Immature natural killer cell (primary cell): ENCODE measurements at regions not wholly inside any gene's neighbourhood (a gene's known extent, or its start where the extent isn't known, plus 50 kb on each side); places are given as distances from the start of the nearest gene placed in this dataset.

Experiments used
- DNase-seq, 3 donors: peaks; one replicate each; pipeline ENCODE4 v3.0.0; 2022; ENCODE audit warnings: mixed read lengths in 1 of 3
- H3K27ac Mint-ChIP-seq, 6 donors: one replicate each; pipeline ENCODE4 v1.8.0; 2020; ENCODE audit warnings: mixed read lengths in 6 of 6, mild to moderate bottlenecking in 5 of 6, inconsistent platforms in 4 of 6, moderate library complexity in 3 of 6
- H3K27me3 Mint-ChIP-seq, 3 donors: one replicate each; pipeline ENCODE4 v1.8.0; 2020 to 2021; ENCODE audit warnings: low read depth in 3 of 3, mild to moderate bottlenecking in 3 of 3, mixed read lengths in 3 of 3, moderate library complexity in 3 of 3, inconsistent platforms in 1 of 3
- H3K36me3 Mint-ChIP-seq, 3 donors: one replicate each; pipeline ENCODE4 v1.8.0; 2020; ENCODE audit warnings: mixed read lengths in 3 of 3, inconsistent platforms in 2 of 3, mild to moderate bottlenecking in 2 of 3
- H3K4me1 Mint-ChIP-seq, 2 donors: one replicate each; pipeline ENCODE4 v1.8.0; 2020; ENCODE audit warnings: inconsistent platforms in 2 of 2, mild to moderate bottlenecking in 2 of 2, mixed read lengths in 2 of 2, moderate library complexity in 1 of 2
- H3K4me3 Mint-ChIP-seq, 5 donors: one replicate each; pipeline ENCODE4 v1.8.0; 2020; ENCODE audit warnings: mild to moderate bottlenecking in 5 of 5, mixed read lengths in 5 of 5, inconsistent platforms in 3 of 5, moderate library complexity in 3 of 5
- H3K9me3 Mint-ChIP-seq, 6 donors: one replicate each; pipeline ENCODE4 v1.8.0; 2020; ENCODE audit warnings: mild to moderate bottlenecking in 6 of 6, mixed read lengths in 6 of 6, inconsistent platforms in 4 of 6, moderate library complexity in 3 of 6

DNA sequence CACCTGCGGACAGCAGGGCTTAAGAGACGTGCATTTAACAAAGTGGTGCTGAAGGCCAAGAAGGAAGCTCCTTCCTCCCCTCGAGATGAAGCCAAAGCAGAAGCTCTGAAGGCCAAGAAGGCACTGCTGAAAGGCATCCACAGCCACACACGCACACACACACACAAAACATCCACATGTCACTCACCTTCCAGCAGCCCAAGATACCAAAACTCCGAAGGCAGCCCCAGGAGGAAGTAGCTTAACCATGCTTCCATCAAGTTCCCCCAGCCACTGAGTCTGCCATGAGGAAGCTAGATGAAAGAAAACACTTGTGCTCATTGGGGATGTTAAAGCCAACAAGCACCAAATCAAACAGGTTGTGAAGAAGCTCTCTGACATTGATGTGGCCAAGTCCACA, 175.7 kb upstream of the POU3F3 start:
- H3K27ac Mint-ChIP-seq: no peak overlapping the region
- H3K4me1 Mint-ChIP-seq: no peaks in the 10 kb centered on the region
- no peaks in the 10 kb centered on the region for H3K36me3 Mint-ChIP-seq
- no peak overlapping the region for H3K4me3 Mint-ChIP-seq
- DNase-seq: no peak
- peaks cover 0 to 2% (median 0%) of the 10 kb centered on the region in 3 donors for H3K27me3 Mint-ChIP-seq
- H3K9me3 Mint-ChIP-seq: peaks cover 0 to 4% (median 0%) of the 10 kb centered on the region in 6 donors

DNA sequence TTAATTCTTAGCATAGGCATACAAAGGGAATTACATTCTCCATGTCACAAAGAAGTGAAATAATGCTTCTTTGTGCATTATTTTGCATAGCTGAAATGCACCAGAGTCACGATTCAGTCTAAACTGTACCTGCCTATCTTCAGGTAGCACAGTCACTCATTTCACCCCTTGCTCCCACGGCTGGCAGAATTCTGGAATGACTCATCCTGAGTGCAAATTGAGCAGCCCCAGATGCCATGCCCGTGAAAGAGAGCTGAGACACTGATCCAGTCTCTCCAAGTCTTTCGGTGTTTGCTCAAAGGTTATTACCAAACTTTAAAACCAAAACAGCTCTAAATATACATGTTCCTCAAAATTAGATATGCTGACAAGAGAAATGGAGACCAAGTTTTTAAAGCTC, 168.3 kb upstream of the POU3F3 start:
- Mint-ChIP-seq H3K36me3 (no peaks in the 10 kb centered on the region), H3K4me1 (no peaks in the 10 kb centered on the region), H3K27me3 (peaks cover 0 to 2% (median 2%) of the 10 kb centered on the region in 3 donors), H3K9me3 (peaks cover 0 to 2% (median 0%) of the 10 kb centered on the region in 6 donors), H3K4me3 (no peak overlapping the region), H3K27ac (no peak overlapping the region)
- no peak for DNase-seq

DNA sequence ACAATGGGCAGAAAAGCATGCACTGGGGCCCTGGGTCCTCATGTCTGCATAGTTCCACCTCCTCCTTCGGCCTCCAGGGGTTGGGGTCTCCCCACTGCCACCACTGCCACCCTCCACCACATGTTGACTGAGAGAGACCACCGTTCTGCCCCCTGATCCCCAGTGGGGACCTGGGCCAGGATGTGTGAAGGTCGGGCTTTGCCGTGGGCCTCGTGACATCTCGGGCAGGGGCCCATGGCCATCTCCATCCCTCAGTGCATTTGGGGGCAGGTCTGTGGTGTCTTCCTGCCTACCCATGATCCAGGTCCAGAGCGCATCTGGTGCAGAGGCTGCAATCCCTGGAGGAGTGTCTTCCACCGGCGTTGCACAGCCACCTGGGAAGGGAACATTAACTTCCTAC, 166.8 kb upstream of the POU3F3 start:
- no peak overlapping the region for H3K27ac Mint-ChIP-seq
- no peaks in the 10 kb centered on the region for H3K4me1 Mint-ChIP-seq
- H3K27me3 Mint-ChIP-seq: peaks cover 2 to 3% (median 2%) of the 10 kb centered on the region in 3 donors
- peaks cover 0 to 2% (median 0%) of the 10 kb centered on the region in 6 donors for H3K9me3 Mint-ChIP-seq
- no peak for DNase-seq
- H3K36me3 Mint-ChIP-seq: no peaks in the 10 kb centered on the region
- H3K4me3 Mint-ChIP-seq: no peak overlapping the region

DNA sequence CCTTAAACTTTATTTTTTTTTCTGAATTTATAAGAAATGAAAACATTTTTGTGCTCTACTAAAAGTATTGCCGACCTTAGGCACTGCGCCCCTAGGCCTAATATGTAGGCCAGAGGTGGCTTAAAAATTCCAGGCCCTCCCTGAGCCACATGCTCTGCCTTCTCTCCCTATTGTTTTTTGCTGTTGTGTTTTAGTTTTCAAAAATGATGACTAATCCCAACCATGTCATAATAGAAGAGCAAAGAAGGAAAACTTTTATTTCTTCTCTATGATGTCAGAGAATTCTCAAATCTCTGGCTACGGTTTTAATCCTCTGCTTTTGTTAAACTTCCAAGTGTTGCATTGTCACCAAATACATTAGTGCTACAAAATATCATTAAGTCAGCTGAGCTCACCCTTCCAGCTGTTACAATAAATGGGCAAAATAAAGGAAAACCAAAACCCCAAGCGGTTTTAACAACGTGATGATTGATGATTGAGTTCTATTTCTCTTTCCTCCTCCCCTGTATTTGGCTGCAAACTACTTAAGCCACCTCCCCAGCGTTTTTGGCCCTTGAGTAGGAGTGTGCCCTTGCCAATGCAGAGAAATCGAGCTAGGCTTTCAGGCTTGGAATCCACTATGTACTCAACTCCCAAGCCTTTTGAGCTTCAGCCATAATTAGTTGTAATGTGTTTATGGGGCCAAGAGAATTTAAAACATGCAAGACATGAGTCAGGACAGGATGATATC, 163.5 kb upstream of the POU3F3 start:
- Mint-ChIP-seq H3K27me3 (peaks cover 0 to 5% (median 2%) of the 10 kb centered on the region in 3 donors), H3K4me1 (no peaks in the 10 kb centered on the region), H3K36me3 (no peaks in the 10 kb centered on the region), H3K27ac (no peak overlapping the region), H3K9me3 (peaks cover 0 to 2% (median 0%) of the 10 kb centered on the region in 6 donors), H3K4me3 (no peak overlapping the region)
- DNase-seq: no peak

DNA sequence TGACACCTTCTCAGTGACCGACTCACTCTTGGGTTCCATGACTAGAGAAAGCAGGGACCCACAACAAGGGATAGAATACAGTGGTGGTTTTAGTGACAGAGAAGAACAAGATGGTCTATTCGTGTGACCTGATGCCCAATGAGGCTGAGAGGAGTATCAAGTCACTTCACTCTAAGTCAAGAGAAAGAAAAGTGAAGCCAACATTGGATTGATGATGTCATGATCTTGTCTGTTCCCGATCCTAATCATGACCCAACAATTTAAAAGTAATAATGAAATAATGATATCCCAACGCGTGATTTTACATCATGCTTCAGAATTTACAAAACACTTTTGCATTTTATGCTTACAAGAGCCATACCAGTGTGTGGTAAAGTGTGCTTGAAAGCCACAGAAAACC, 155.6 kb upstream of the POU3F3 start:
- Mint-ChIP-seq H3K4me3 (no peak overlapping the region), H3K27me3 (peaks cover 2 to 8% (median 4%) of the 10 kb centered on the region in 3 donors), H3K27ac (no peak overlapping the region), H3K9me3 (peaks cover 0 to 3% (median 0%) of the 10 kb centered on the region in 6 donors), H3K4me1 (no peaks in the 10 kb centered on the region), H3K36me3 (peaks cover 0 to 7% (median 0%) of the 10 kb centered on the region in 3 donors)
- DNase-seq: no peak

DNA sequence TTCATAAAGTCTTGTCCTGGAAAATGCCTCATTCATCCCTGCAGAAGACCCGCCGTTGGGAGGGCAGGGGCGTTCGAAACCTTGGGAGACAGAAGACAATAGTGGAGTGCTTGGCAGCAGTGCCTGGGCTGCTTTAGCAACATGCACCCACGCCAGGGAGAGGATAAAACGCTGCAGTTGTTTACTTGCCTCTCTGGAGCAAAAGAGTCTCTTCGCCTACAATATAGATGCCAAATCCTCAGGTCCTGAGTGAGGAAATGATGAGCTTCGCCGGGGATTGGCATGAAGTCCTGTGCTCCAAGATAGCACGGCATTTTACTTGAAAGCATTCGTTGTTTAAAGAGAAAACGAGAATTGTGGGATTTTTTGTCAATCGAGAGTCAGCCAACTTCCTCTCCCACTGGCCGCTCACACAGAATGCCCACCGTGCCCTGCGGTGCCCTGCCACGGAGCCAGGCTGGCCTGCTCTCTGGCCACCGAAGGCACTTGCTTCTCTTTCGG, 152.5 kb upstream of the POU3F3 start:
- no peaks in the 10 kb centered on the region for H3K36me3 Mint-ChIP-seq
- H3K9me3 Mint-ChIP-seq: peaks cover 0 to 3% (median 0%) of the 10 kb centered on the region in 6 donors
- H3K27ac Mint-ChIP-seq: no peak overlapping the region
- no peak for DNase-seq
- H3K4me1 Mint-ChIP-seq: no peaks in the 10 kb centered on the region
- peaks cover 0 to 6% (median 5%) of the 10 kb centered on the region in 3 donors for H3K27me3 Mint-ChIP-seq
- no peak overlapping the region for H3K4me3 Mint-ChIP-seq

DNA sequence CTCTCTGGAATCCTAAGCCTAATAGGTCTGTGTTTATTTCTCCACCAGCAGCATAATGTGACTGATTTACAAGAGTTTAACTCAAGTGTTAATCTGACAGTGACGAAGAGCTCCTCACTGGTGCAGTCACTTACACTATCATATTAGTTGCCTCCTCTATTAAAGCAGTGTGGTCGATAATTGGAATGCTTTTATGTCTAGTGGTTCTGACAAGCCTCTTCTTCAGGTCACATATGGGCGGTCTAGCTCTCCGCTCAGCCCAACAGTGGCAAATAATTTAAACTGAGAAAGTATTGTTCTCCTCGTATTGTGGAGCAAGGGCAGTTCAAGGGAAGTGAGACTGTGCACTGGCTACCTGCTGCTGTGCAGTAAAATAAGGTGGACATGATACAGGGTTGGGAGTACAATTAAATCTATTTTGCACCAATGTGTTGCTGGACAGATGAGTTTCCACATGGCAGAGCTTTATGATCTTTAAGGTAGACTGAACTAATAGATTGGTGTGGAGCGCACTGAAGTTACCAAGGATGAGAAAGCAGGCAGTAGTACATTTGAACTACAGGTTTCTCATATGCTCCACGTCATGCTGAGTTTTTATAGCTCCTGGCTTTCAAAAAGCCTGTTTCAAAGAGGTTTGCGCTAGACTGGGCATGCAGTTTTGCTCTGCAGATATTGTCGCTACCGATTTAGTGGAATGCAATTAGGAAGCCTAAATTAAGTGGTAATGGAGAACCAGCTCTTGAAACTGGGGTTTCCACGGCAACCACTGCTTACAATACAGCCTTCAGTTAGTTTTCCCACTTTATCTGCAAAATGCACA, 151.7 kb upstream of the POU3F3 start:
- H3K27ac Mint-ChIP-seq: no peak overlapping the region
- no peak overlapping the region for H3K4me3 Mint-ChIP-seq
- no peaks in the 10 kb centered on the region for H3K4me1 Mint-ChIP-seq
- H3K27me3 Mint-ChIP-seq: peaks cover 0 to 6% (median 5%) of the 10 kb centered on the region in 3 donors
- peaks cover 0 to 2% (median 0%) of the 10 kb centered on the region in 6 donors for H3K9me3 Mint-ChIP-seq
- DNase-seq: no peak
- no peaks in the 10 kb centered on the region for H3K36me3 Mint-ChIP-seq

DNA sequence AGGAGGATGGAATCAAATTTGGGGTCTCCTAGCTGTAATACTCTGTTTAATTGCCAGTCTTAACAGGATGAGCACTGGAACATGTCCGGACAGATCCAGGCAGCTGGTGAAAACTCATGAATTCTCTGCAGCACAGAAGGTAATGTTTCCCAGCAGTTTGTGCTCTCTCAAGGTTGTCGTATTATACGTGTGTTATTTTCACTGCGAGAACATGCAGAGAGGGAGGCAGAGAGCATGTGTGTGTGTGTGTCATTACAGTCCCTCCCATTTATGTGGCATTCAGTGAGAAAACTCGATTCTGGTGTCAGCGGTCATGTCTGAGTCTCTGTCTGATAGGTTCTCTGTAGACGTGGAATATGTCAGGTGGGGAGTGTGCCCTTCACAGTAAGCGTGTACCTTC, 150.2 kb upstream of the POU3F3 start:
- Mint-ChIP-seq H3K27ac (no peak overlapping the region), H3K4me3 (no peak overlapping the region), H3K9me3 (no peaks in the 10 kb centered on the region), H3K4me1 (no peaks in the 10 kb centered on the region), H3K27me3 (peaks cover 0 to 5% (median 3%) of the 10 kb centered on the region in 3 donors), H3K36me3 (no peaks in the 10 kb centered on the region)
- no peak for DNase-seq

DNA sequence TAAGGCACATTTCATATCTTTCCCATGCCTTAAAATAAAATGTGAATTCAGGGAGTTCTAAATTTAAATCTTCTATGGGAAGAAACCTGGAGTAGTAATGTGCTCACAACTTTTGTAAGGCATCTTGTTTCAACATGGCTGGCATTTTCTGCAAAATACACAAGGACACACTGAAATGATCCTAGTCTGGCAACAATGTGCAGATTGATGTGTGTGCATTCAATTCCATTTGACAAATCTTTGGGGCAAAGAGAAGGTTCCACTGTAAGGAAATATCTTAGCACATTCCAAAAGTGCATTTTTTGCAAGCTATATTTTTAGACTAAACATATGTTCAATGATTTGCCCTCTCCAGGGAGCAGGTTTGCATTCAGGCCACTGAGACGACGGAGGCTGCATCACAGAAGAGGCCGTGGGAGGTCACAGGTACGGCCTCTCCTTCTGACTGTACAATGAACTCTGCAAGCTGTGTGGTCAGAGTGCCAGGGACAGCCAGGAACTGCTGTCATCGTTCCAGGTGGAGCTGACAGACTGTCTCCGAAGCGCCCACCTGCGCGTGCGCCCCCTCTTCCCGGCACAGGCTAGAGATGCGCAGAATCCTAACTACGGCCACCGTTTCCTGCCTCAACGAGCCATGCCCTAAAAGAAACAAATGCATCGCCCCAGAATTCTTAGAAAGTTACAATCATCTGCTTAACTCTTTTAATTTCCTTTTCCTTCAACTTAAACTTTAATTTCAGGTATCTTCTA, 149.2 kb upstream of the POU3F3 start:
- Mint-ChIP-seq H3K4me3 (no peak overlapping the region), H3K27me3 (peaks cover 0 to 3% (median 1%) of the 10 kb centered on the region in 3 donors), H3K9me3 (no peaks in the 10 kb centered on the region), H3K36me3 (no peaks in the 10 kb centered on the region), H3K27ac (no peak overlapping the region), H3K4me1 (no peaks in the 10 kb centered on the region)
- DNase-seq: no peak

DNA sequence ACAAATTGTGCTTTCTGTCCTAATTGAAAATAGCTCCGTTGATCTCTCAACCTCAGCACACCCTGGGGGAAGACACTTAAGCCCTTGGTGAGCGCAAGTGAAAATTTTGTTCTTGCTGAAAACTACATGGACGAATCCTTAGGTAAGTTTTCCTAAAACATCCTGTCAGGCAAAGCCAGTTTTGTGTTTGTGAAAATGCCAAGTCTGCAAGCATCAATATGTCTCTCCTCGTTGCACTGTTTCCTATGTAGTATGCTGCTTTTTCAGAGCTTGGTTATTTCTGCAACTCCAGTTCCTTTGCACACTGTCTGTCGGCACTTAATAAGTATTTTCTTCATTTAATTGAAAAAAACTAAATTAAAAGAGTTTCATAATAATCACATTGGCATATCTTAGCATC, 146.9 kb upstream of the POU3F3 start:
- Mint-ChIP-seq H3K9me3 (no peaks in the 10 kb centered on the region), H3K4me1 (no peaks in the 10 kb centered on the region), H3K4me3 (no peak overlapping the region), H3K27me3 (peaks cover 1 to 3% (median 2%) of the 10 kb centered on the region in 3 donors), H3K36me3 (no peaks in the 10 kb centered on the region), H3K27ac (no peak overlapping the region)
- DNase-seq: no peak

DNA sequence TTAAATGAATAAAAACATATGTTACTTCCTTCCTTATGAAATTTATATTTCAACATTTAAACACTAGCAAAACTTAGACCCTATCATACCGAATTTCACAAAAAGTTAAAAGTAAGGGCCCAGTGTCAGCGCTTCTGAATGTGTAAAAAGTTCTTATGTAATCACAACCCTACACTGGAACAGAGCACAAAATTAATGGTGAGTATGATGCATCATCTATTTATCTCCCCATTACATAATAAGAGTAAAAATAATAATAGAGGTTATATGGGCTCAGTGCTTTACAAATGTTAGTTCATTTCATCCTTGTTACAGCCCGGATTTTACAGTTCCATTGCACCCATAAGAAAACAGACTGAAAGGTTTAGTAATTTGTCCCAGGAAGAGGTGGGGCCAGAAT, 144.9 kb upstream of the POU3F3 start:
- Mint-ChIP-seq H3K4me1 (no peaks in the 10 kb centered on the region), H3K27me3 (peaks cover under 1 to 3% (median 2%) of the 10 kb centered on the region in 3 donors), H3K4me3 (no peak overlapping the region), H3K36me3 (no peaks in the 10 kb centered on the region), H3K9me3 (peaks cover 0 to 4% (median 0%) of the 10 kb centered on the region in 6 donors), H3K27ac (no peak overlapping the region)
- DNase-seq: no peak

DNA sequence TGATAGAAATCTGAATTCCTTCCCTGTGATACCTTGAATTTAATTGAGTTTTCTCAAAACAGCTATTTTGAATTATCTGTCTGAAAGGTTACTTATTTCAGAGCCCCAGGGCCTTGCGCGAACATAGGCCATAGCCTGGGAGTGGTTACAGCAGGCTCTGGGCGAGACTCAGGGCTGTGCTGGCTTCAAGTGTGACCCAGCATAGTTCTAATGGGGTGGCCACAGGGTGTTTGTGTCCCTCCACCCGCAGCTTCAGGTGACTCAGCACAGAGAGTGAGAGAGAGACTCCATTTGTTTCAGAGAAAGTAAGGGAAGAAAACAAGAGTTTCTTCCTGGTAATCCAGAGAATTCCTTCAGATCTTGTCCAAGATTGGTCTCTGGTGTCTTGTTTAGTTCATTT, 137.9 kb upstream of the POU3F3 start:
- H3K36me3 Mint-ChIP-seq: no peaks in the 10 kb centered on the region
- no peak for DNase-seq

DNA sequence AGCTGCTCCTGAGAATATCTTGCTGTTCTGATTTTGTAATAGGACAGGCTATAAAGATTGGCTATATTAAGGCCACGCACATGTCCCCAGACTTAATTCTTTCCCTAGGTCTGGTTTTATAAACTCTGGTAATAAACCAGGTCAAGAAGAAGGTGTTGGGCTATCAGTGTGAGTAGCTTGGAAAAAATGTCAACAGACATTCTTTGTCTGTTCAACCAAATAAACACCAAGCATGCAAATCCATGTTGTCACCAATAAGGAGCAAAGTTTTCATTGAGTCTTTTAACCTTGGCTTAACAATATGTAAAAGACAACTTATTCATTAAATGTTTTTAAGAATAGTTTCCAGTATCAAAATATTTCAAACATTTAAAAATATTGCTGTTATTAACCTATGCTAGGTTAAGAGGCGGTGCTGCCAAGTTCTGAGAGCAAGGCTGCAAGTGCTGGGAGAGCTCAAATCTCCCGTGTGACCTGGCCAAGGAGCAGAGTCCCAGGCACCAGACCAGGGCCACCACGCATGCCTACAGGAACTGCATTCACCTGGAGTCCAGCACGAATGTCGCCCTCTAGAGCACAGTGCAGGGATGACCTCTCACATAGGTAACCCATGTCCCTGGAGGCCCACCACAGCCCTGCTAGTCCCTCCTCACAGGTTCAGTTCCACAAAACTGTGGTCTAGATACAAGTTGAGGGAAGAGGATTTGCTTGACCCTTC, 120.5 kb upstream of the POU3F3 start:
- Mint-ChIP-seq H3K4me1 (peaks cover 13% of the 10 kb centered on the region in 2 donors), H3K36me3 (peaks cover 0 to 7% (median 0%) of the 10 kb centered on the region in 3 donors), H3K4me3 (no peak overlapping the region), H3K27ac (no peak overlapping the region), H3K9me3 (peaks cover 0 to 7% (median 4%) of the 10 kb centered on the region in 6 donors), H3K27me3 (peaks cover 0 to 3% (median 0%) of the 10 kb centered on the region in 3 donors)
- DNase-seq: no peak

More for the DNA sequence above, 137.9 kb upstream of the POU3F3 start:
- Mint-ChIP-seq H3K4me1 (no peaks in the 10 kb centered on the region), H3K4me3 (no peak overlapping the region), H3K27ac (no peak overlapping the region), H3K9me3 (peaks cover 0 to 10% (median 0%) of the 10 kb centered on the region in 6 donors), H3K27me3 (peaks cover 0 to 5% (median 0%) of the 10 kb centered on the region in 3 donors)
